ENCODE measurements at regions not wholly inside any gene's neighbourhood (a gene's known extent, or its start where the extent isn't known, plus 50 kb on each side); places are given as distances from the start of the nearest gene placed in this dataset.

DNA sequence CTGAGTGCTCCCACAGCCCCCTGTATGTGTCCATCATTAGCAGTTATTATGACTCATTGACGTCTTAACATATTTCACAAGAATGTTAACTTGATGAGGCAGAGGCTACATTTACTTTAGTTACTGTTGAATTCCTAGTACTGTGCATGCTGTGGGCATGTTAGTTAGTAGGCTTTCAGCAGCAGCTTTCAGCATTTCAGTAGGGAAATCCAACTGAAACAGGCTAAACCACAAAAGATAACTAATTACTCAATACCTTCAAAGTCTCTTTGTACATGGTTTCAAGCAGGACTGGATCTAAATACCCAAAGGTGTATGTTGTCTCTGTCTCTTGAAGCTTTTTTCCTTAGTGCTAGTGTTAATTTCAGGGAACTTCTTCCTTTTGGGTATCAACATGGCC is 229.9 kb upstream of the SUCLG2 start:
- TF ChIP-seq CTCF (conservative IDR thresholded peaks at IDR 0.05; ENCODE audit: low read length) = no peak
- TF ChIP-seq EZH2phosphoT487 (IDR thresholded peaks at IDR 0.05; ENCODE audit: borderline replicate concordance, low read depth, low read length) = no peak
